Lower leg skin (tissue), 4 donors: ENCODE measurements at regions not wholly inside any gene's neighbourhood (a gene's known extent, or its start where the extent isn't known, plus 50 kb on each side); places are given as distances from the start of the nearest gene placed in this dataset.

ENCODE experiments used
- DNase-seq, 2 donors: peaks; one replicate each; pipeline ENCODE4 v3.0.0-alpha.2; 2019; ENCODE audit warnings: low spot score in 2 of 2
- H3K4me3 ChIP-seq: fragments of 200-600 bp; sonication (generic); 2 replicates; pipeline ENCODE4 v1.5.1; 2017; ENCODE audit warnings: mild to moderate bottlenecking, low read depth; ENCODE audit not compliant: poor library complexity, severe bottlenecking
- POLR2A ChIP-seq, 2 donors: fragments of 450-650 bp; IDR thresholded peaks; one replicate each; pipeline ENCODE4 v1.6.1; 2016 to 2017; ENCODE audit warnings: antibody characterized with exemption in 2 of 2, mild to moderate bottlenecking in 1 of 2, moderate library complexity in 1 of 2
- WGBS, 2 donors: methylation state at CpG; one replicate each; pipeline ENCODE4 v1.1.5; 2018; 5-methylcytosine and 5-hydroxymethylcytosine counted together
- intact Hi-C: fragments of 100-400 bp; cut with DNase I; formaldehyde crosslinking; loops from one replicate; pipeline ENCODE4 v1.15.0; 2023; ENCODE audit warnings: low total_unique reads
- TF ChIP-seq, protein P1 (sequence below), 3 donors: fragments of 450-650 bp; IDR thresholded peaks; one replicate each; pipeline ENCODE4 v1.5.1; 2016; ENCODE audit warnings: antibody characterized with exemption in 3 of 3, mild to moderate bottlenecking in 3 of 3, moderate library complexity in 2 of 3

DNA sequence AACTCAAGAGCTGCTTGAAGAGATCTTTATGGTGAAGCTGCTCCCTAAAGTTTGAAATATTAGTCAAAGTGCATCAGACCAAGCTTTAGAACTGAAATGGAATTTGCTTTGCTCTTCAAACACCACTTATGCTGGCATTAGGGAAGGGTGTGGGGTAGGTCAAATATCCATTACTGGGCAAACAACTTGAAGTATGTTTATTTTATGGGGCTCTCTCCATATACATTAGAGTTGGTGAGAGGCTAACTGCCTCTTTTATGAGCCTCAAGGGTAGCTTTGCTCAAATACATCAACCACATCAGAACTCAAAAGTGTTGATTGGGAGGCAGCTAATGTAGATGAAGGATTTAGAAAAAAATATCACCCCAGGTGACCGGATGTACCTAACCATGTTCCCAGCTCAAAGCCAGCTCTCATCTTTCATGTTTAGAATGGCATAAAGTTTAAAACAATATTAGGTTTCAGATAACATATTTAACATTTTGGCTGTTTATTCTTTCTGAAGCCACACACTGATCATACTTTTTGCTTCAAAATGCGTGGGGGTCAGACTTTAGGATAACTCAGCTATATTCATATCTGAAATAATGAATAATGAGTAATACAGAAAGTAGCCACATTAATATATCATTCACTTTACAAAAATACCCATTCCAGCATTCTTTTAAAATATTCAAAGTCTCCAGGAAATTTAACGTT lies 318.6 kb downstream of the PTEN start:
- no peak for DNase-seq
- H3K4me3 ChIP-seq = no peak overlapping the region
- 84 to 88% methylated on average over 3 of the region's 3 CpGs for WGBS, 2 donors
- TF ChIP-seq POLR2A (IDR thresholded peaks at IDR 0.05) = no peak
- TF ChIP-seq, protein P1, sequence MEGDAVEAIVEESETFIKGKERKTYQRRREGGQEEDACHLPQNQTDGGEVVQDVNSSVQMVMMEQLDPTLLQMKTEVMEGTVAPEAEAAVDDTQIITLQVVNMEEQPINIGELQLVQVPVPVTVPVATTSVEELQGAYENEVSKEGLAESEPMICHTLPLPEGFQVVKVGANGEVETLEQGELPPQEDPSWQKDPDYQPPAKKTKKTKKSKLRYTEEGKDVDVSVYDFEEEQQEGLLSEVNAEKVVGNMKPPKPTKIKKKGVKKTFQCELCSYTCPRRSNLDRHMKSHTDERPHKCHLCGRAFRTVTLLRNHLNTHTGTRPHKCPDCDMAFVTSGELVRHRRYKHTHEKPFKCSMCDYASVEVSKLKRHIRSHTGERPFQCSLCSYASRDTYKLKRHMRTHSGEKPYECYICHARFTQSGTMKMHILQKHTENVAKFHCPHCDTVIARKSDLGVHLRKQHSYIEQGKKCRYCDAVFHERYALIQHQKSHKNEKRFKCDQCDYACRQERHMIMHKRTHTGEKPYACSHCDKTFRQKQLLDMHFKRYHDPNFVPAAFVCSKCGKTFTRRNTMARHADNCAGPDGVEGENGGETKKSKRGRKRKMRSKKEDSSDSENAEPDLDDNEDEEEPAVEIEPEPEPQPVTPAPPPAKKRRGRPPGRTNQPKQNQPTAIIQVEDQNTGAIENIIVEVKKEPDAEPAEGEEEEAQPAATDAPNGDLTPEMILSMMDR (IDR thresholded peaks at IDR 0.05) = no peak
- intact Hi-C loops = no loop called here

DNA sequence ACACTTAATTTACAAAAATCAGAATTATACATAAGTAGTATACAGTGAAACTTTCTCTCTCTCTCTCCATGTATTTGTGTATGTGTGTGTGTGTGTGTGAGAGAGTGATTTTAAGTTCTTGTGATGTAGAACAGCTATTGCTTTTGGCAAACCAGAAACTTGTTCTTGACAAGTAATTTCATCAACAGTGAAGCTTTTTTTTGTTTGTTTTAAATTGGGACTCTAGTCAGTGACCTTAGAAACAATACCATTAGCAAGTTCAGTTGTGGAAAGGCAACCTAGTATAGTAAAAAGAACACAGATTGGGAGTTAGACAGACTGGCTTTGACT lies 319.1 kb downstream of the PTEN start:
- H3K4me3 ChIP-seq = no peak overlapping the region
- TF ChIP-seq POLR2A (IDR thresholded peaks at IDR 0.05) = no peak
- TF ChIP-seq, protein P1 (IDR thresholded peaks at IDR 0.05) = no peak
- DNase-seq = no peak
- intact Hi-C loops = no loop called here

DNA sequence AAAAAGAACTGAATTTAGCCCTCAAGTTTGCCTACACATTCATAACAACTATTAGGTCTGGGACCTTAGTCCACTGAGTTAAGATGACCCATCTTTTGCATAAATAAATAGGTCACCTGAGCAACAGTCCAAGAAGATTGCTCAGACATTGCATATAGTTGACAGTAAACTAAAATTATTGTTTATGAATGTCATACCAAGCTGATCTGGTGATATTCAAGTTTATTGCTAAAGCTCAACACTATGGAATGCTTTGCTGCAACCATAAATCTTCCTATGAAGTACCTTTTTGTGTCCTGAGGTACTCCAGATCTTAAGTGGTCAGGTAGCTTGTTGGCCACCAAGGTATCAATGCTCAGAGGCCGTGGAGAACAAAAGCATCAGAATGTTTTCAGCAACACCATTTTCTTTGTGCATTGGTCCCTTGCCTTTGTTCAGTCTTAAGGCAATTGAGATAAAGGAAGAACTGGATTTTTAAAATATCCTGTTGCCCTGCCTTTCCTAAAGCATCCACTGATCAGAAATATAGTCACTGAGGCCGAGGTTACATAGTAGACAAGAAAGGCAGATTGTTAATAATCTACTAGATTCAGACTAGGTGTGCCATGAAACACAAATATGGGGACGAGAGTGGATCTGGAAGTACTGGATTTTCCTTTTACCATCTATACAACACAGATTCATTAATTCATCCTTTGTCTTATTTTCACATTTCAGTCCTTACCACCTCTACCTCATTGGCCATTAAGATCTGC lies 321.3 kb downstream of the PTEN start:
- 93 to 94% methylated on average over 3 of the region's 3 CpGs for WGBS, 2 donors
- no peak overlapping the region for H3K4me3 ChIP-seq
- DNase-seq = no peak
- intact Hi-C loops = no loop called here
- TF ChIP-seq, protein P1 (IDR thresholded peaks at IDR 0.05) = no peak
- TF ChIP-seq POLR2A (IDR thresholded peaks at IDR 0.05) = no peak

DNA sequence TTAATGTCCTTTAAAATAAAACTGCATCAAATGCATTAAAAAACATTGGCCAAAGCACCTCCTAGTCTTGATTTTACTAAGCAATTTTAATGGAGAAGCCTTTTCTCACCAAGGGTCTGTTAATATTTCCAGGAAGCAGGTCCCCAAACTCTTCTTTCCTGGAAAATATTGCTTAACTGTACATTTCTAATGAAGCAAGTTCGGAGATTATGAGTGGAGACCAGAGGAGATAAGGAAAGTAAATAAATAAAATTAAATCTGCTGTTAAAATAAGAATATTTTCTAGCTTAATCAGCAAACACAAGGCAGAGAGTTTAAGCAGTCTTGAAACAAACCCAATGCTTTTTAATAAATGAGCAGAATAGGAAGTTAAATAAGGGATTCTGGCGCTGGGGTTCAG lies 322.4 kb downstream of the PTEN start:
- no peak for DNase-seq
- 86 to 91% methylated on average over 2 of the region's 2 CpGs for WGBS, 2 donors
- intact Hi-C loops = no loop called here
- no peak overlapping the region for H3K4me3 ChIP-seq
- no peak for TF ChIP-seq POLR2A (IDR thresholded peaks at IDR 0.05)
- TF ChIP-seq, protein P1 (IDR thresholded peaks at IDR 0.05) = no peak

DNA sequence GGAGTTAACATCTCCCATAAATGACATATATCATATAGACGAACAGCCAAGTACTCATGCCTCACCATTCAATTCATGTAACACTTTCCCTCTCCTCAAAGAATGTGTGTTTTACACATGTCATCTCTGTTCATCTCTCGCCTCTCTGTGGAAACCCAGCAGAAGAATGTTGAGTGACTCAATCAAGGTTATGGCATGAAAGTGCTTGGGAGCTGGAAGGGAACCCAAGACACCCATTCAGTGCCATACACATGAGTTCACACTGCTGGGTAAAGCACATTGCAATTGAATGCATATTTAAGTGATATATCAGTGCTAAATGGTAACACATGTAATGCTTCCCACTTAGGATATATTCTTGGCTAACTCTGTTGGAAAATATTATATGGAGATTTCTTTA lies 322.9 kb downstream of the PTEN start:
- WGBS, 2 donors = 65 to 74% methylated on average over 2 of the region's 2 CpGs
- intact Hi-C loops = no loop called here
- H3K4me3 ChIP-seq = no peak overlapping the region
- DNase-seq = no peak
- TF ChIP-seq, protein P1 (IDR thresholded peaks at IDR 0.05) = no peak
- no peak for TF ChIP-seq POLR2A (IDR thresholded peaks at IDR 0.05)
